NCI-H82 treated with DMSO at 0.1 percent for 48 hours (cell line): ENCODE measurements at regions not wholly inside any gene's neighbourhood (a gene's known extent, or its start where the extent isn't known, plus 50 kb on each side); places are given as distances from the start of the nearest gene placed in this dataset.

ENCODE experiments used
- DNase-seq: peaks from one replicate; lab custom pipeline; 2025; ENCODE audit not compliant: unreplicated experiment; lab: John Stamatoyannopoulos, UW

DNA sequence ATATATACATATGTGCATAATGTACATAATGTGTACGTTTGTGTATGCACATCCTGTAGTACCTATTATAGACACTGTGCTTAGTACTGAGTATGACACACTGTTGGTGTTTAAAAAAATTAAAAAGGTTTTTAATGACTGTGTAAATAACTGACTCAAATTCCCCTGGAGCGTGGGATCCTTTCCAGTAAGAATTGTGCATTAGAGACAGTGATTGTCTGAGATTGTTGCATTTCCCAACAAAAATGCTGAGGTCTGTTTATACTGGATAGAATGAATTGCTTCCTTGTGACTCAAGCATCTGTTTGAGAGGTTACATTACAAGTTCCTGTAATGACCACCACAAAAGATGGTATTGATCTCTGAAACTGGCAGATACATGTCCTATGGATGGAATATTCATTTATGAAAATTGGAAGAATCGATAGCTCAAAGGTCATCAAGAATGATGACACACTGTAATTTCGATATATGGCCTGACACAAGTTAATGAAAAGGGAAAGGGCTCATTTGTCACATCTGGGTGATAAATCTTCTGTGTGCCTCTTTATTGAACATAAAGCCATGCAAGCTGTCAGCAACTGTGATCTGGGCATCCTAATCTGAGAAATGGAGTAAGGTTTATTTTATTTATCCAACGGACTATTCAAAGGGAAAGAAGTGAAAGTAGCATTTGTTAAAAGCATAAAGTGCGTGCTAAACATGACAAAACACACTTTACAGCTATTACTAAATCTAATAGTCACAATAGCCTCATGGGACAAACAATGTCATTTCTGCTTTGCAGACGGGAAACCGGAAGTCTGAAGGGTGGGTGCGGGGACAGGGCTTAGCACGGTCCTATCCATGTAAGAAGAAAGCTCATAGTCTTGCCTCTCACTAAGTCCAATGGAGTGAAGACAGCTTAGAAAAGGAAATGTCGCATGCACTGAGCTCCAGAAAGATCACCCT lies 228.8 kb downstream of the CDH11 start:
- DNase-seq = no peak

DNA sequence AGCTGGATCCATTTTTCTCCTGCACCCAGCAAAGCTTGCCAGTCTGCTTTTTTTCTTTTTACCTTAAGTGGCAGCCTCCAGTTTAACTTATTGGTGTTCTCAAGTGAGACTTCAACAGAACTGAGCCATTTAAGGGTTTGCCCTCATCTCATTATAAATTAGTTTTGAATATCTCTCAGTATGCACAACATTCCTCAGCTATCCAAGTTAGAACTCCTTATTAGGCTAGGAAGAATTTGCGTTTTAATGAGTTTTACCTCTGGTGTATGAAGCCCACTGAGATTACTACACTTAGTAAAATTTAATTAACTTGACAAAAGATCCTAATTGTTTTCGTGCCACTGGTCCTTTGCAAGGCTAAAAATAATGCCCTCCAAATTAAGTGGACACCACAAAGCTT lies 232.4 kb downstream of the CDH11 start:
- no peak for DNase-seq

GRCh38 chr16:64887651-64888050 lies 234.2 kb downstream of the CDH11 start:
- DNase-seq = no peak

GRCh38 chr16:64882078-64882784 lies 239.6 kb downstream of the CDH11 start:
- DNase-seq = no peak

GRCh38 chr16:64880994-64881393 lies 240.9 kb downstream of the CDH11 start:
- DNase-seq = no peak

DNA sequence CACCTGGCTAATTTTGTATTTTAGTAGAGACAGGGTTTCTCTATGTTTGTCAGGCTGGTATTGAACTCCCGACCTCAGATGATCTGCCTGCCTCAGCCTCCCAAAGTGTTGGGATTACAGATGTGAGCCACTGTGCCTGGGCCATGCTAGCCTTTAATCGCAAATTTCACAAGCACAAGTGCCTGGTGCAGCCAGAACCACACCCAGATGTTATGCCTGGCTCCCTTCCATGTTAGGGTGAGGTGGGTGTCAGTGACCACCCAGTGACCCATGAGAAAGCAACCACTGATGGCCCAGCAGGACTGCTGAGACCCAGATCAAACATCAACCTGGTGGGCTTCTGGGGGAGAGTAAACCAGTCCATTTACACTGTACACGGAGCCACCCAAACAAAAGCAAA lies 241.9 kb downstream of the CDH11 start:
- no peak for DNase-seq

DNA sequence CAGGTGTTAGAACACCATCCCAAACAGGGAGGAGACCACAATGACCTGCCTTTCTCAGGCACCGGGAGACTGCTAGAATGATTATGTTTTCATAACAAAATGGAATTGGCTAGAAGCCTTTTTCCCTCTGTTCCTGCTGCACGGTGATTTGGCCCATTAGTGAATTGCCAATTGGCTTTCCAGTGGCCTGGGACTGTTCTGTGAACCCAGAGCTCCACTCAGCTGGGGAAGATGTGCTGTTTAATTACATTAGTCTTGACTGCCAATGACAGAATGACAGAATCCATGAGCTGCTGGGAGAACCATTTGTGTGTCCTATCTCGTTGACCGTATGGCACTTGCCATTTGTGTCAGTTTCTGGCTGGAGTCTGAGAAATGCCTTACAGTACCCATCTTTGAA lies 242.9 kb downstream of the CDH11 start:
- no peak for DNase-seq

GRCh38 chr16:64872101-64872500 lies 249.8 kb downstream of the CDH11 start:
- DNase-seq = no peak

DNA sequence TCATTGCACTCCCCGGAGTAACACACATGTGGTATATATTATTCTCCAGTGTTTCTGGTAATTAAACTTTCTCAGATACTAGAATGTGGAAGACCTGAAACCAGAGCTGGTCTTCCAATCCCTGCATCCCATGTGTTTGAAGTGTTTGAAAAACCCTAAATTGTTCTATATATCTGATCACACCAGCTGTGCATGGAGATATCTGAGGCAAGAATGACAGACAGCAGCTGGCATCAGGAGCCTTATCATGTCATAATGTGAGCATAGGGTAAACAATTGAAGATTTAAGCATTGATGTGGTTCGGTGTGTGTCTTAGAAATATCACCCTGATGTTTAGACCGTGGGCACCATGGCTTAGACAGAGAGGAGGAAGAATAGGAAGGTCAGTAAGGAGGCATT lies 251.0 kb downstream of the CDH11 start:
- no peak for DNase-seq

GRCh38 chr16:64869781-64870180 lies 252.1 kb downstream of the CDH11 start:
- no peak for DNase-seq

DNA sequence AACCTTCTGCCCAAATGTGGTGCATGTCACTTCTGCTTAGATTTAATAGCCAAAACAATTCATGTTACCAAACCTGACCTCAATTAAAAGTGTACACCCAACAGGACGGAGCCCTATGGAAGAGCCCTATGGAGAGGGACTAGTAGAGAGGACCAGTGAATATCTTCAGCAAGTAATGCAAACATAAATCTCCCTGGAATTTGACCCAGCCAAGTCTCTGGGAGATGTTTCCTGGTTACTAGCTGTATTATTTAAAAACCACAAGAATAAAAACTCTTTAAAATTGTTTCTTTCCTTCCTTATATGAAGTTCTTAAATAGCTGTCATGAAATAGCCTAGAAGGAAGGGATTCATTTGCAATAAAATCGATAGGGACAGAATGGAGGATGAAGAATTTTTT lies 255.8 kb downstream of the CDH11 start:
- no peak for DNase-seq

GRCh38 chr16:64865069-64865696 lies 256.7 kb downstream of the CDH11 start:
- DNase-seq = no peak

DNA sequence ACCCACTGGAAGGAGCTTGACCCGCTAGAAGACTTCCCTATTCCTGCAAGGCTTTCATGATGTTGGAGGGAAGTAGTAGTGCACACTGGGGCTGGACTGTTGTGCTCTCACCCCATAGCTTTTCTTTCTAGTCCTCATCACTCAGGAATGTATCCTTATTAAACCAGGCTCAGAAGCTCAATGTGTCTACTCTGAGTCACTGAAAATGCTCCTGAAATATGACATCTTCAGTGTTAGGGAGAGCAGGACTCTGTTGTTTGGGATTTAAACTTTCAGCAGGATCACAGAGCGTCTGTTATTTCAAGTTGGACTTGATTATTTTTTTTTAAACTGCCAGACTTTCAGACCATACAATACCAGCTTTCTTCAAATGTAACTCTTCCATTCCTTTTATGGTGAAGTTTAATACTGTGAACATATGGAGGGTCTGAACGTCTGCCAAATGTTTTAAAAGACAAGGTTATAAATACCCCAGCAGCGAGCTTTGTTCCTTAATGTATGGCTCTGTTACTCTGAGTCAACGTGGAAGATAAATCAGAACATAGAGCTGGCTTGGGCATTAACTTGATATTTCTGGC lies 257.5 kb downstream of the CDH11 start:
- peak; percentile 30 for DNase-seq

DNA sequence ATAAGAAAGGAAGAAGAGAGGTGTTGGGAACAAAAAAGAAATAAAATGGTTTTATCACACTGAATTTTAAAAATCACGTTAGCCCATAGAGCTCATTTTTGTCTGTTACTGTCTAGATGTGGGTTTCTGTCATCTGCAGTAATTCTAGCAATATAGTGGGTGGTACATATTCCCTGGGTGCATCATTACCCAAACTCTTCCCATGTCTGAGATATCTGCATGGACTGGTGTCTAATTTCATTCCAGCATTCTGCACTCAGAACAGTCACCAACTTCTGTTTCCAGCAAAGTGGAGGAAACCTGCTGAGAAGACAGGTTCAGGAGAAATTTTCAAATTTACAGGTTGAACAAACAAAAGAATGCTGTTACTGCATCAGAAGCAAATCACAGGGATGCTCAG lies 263.8 kb downstream of the CDH11 start:
- DNase-seq = no peak

DNA sequence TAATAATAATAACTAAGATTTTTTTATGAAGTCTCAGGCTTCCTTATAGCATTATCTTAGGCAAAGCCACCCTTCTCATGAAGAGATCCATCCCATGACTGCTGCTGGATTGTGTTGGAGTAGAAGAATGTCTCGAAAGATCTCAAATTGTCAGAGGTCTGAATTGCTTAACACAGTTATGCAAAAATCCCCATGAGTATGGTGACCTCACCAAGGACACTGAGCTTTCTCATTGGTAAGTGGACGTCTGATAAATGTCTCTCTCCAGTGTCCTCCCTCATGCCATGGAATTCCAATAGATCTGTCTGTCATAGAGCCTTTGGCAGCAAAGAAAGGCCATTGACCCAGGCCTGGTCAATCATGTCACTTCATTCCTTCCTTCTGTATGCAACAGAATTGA lies 264.5 kb downstream of the CDH11 start:
- no peak for DNase-seq

GRCh38 chr16:64853551-64853950 lies 268.3 kb downstream of the CDH11 start:
- no peak for DNase-seq

- no peak for DNase-seq
Observed at GRCh38 chr16:64846966-64847365, 274.9 kb downstream of the CDH11 start.

DNA sequence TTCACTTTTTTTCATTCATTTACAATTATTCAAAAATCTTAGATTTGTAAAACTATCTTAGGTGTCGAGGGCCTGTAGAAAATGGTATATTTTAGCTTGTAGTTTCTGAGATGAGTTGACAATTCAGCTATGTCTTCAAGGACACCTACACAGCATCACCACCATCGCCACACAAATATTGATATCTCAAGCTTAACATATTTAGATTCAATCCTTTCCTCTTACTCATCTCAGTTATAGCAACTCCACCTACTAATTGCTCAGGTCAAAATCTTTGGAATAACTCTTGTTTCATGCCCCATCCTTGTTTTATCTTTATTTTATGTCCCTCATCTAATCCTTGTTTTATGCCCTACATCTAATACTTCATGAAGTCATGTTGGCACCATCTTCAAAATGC lies 276.8 kb downstream of the CDH11 start:
- DNase-seq = no peak

DNA sequence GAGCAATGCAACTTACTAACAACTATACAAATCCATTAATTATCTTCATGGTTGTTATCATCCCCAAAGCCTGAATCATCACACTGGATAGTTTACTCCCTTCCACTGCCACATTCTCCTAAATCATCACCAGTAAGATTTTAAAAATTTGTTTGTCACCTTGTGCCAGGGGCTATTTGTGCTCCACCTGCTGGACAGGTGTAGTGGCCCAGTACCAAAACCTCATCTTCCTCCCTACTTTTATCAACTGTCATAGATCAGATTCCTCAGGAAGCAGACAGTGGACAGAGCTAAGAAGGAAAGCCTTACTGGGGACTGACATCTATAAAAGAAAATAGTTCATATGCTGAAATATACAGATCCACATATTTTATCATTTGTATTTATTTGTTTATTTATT lies 280.4 kb downstream of the CDH11 start:
- no peak for DNase-seq

DNA sequence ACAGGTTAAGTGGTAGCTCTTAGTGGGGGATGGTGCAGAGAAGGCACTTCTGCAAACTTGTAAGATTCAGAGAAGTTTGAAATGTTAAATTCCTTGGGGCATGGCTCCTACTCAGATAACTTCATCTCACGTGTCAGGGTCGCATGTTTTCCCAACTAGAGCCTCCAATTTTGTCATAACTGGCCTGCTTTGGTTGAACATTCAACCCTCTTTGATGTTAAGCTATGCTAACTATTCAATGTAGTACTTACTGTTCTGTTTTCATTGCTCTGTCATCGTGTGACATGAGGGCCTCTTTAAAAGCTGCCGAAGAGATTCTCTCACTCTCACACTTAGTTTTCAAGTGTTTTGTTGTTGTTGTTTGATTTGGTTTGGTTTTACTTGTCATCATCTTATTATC lies 280.8 kb downstream of the CDH11 start:
- DNase-seq = no peak

DNA sequence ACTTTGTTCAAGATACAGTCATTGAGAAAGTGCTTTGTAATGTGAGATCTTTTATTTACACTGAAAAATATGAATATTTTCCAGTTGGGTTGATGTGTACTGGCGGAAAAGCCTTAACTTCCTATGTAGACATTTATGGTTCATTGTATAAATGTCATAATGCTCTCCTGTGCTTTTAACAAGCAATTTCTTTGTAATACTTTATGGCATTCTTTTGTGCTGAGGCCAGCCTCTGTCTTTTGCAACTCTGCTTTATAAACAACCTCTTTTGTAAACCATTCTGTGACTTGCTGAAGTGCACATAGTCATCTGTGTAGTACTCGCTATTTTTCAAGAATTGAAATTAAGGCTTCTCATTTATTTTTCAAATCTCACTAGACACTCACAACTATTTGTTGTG lies 291.2 kb downstream of the CDH11 start:
- no peak for DNase-seq

GRCh38 chr16:64829678-64830077 lies 292.2 kb downstream of the CDH11 start:
- DNase-seq = no peak
